Right lobe of liver (tissue), 4 donors: ENCODE measurements at regions not wholly inside any gene's neighbourhood (a gene's known extent, or its start where the extent isn't known, plus 50 kb on each side); places are given as distances from the start of the nearest gene placed in this dataset.

Experiments
- CTCF ChIP-seq, 4 donors: fragments of 200-600 bp in 3 of 4; fragments of 450-650 bp in 1 of 4; IDR thresholded peaks; one replicate each; pipeline versions ENCODE4 v1.5.1 to v1.8.0; 2016 to 2022; ENCODE audit warnings: antibody characterized with exemption in 4 of 4, mild to moderate bottlenecking in 2 of 4
- POLR2A ChIP-seq: fragments of 450-650 bp; IDR thresholded peaks from one replicate; pipeline ENCODE4 v1.6.1; 2017; ENCODE audit warnings: antibody characterized with exemption, mild to moderate bottlenecking
- donor health status: DM: no; HTN: no; CAD: no.
- donor health status: DM: no; HTN: no; CAD: no.
- donor health status: DM: no; HTN: yes; CAD: no.

- no peak for TF ChIP-seq POLR2A
- TF ChIP-seq CTCF (IDR thresholded peaks at IDR 0.05), result no peak
Measured at GRCh38 chr12:114193474-114193873, 212.5 kb downstream of the TBX5 start.
